Neural crest cell (in vitro differentiated cells): ENCODE measurements at regions not wholly inside any gene's neighbourhood (a gene's known extent, or its start where the extent isn't known, plus 50 kb on each side); places are given as distances from the start of the nearest gene placed in this dataset.

Experiments
- DNase-seq: peaks from one replicate; pipeline ENCODE4 v3.0.0; 2021; ENCODE audit warnings: low read depth, mixed read lengths, low spot score
- H3K27ac Mint-ChIP-seq: one replicate; pipeline ENCODE4 v1.8.0; 2021; ENCODE audit warnings: mild to moderate bottlenecking, mixed read lengths; ENCODE audit not compliant: unreplicated experiment
- H3K27me3 Mint-ChIP-seq: 2 replicates; pipeline ENCODE4 v1.8.0; 2021; ENCODE audit warnings: low read depth, mild to moderate bottlenecking, mixed read lengths
- H3K36me3 Mint-ChIP-seq: 2 replicates; pipeline ENCODE4 v1.8.0; 2021; ENCODE audit warnings: low read depth, mild to moderate bottlenecking, mixed read lengths
- H3K4me1 Mint-ChIP-seq: 2 replicates; pipeline ENCODE4 v1.8.0; 2021; ENCODE audit warnings: mixed read lengths
- H3K4me3 Mint-ChIP-seq: one replicate; pipeline ENCODE4 v1.8.0; 2021; ENCODE audit warnings: mild to moderate bottlenecking, mixed read lengths
- H3K9me3 Mint-ChIP-seq: 2 replicates; pipeline ENCODE4 v1.8.0; 2021; ENCODE audit warnings: mixed read lengths
- TF ChIP-seq, protein P1 (sequence below): fragments of 200-600 bp; sonication (generic); conservative IDR thresholded peaks from 2 replicates; pipeline ENCODE4 v1.5.0; 2021; ENCODE audit warnings: antibody characterized with exemption, mild to moderate bottlenecking

DNA sequence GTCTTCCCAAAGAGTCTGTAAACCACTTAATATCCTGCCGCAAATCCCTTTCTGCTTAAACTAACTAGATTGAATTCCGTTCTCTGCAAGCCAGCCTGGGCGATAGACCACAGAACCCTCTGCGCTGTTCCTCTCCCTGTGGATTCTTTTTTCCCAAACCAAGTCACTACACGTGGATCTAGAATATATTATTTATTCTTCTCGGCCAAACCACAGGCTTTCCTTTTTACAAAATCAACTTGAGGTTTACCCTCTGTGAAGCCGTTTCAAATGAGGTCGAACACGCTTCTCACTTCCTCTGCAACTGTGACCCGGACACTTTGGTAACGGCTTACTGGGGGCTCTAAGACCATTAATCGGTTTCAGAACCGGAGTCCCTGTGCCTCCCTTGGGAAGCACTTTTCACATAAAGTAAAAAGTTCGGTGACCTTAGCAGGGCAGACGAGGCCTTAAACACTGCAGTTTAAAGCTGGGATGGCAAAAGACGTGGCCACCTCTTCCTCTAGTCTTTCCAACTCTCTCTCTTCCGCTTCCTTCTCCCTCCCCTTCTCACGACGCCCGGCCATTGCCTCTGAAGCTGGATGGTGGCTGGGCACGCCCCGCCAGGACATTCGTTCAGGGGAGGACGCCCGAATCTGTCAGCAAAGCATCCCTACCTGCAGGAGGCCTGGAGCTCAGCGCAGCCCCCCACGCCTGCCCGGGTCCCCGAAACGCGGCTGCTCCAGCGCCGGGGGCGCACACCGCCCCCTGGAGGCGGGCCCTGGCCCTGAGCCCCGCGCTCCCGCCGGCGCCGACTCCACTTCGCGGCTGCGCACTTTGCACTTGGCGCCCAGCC lies 55.0 kb upstream of the FOXC1 start:
- no peaks in the 10 kb centered on the region for H3K36me3 Mint-ChIP-seq
- H3K27ac Mint-ChIP-seq: no peak overlapping the region
- no peaks in the 10 kb centered on the region for H3K4me1 Mint-ChIP-seq
- H3K27me3 Mint-ChIP-seq: no peaks in the 10 kb centered on the region
- peaks cover 6% of the 10 kb centered on the region for H3K9me3 Mint-ChIP-seq
- DNase-seq: no peak
- H3K4me3 Mint-ChIP-seq: no peak overlapping the region
- TF ChIP-seq, protein P1, sequence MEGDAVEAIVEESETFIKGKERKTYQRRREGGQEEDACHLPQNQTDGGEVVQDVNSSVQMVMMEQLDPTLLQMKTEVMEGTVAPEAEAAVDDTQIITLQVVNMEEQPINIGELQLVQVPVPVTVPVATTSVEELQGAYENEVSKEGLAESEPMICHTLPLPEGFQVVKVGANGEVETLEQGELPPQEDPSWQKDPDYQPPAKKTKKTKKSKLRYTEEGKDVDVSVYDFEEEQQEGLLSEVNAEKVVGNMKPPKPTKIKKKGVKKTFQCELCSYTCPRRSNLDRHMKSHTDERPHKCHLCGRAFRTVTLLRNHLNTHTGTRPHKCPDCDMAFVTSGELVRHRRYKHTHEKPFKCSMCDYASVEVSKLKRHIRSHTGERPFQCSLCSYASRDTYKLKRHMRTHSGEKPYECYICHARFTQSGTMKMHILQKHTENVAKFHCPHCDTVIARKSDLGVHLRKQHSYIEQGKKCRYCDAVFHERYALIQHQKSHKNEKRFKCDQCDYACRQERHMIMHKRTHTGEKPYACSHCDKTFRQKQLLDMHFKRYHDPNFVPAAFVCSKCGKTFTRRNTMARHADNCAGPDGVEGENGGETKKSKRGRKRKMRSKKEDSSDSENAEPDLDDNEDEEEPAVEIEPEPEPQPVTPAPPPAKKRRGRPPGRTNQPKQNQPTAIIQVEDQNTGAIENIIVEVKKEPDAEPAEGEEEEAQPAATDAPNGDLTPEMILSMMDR: peak; percentile 38

- no peak overlapping the region for H3K27ac Mint-ChIP-seq
- TF ChIP-seq, protein P1: no peak
- H3K4me3 Mint-ChIP-seq: no peak overlapping the region
- H3K27me3 Mint-ChIP-seq: no peaks in the 10 kb centered on the region
- no peaks in the 10 kb centered on the region for H3K4me1 Mint-ChIP-seq
- H3K36me3 Mint-ChIP-seq: no peaks in the 10 kb centered on the region
- DNase-seq: no peak
- peaks cover 8% of the 10 kb centered on the region for H3K9me3 Mint-ChIP-seq
Observed at GRCh38 chr6:1558388-1558787, 51.3 kb upstream of the FOXC1 start.
